ENCODE measurements at regions not wholly inside any gene's neighbourhood (a gene's known extent, or its start where the extent isn't known, plus 50 kb on each side); places are given as distances from the start of the nearest gene placed in this dataset.
"Not testable (repeated sequence)": the region's sequence is repeated elsewhere in the genome, so short reads cannot be mapped to it uniquely, and the experiment has no call there.

DNA sequence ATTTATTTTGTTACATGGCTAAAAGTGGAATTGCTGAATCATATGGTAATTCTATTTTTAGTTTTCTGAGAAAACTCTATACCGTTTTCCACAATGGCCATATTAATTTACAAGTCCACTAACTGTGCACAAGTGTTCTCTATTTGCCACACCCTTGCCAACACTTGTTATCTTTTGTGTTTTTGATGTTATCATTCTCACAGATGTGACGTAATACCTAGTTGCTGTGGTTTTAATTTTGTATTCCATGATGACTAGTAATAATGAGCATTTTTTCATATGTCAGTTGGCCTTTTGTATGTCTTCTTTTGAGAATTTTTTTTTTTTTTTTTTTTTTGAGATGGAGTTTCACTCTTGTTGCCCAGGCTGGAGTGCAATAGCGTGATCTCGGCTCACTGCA, 164.2 kb upstream of the SPANXN4 start:
- H3K9ac ChIP-seq (ENCODE audit: low read depth, low read length) = no peak overlapping the region
- ChIA-PET CTCF (no interaction called here), POLR2A (ENCODE audit: unreplicated experiment) (no interaction called here)
- no peak for DNase-seq
- no TSS peak for BruUV-seq (replicated peaks)
- no peak overlapping the region for H2BK20ac ChIP-seq (ENCODE audit: low read depth, low read length)
- no CpG with 5 or more reads among the region's 4 CpGs for WGBS, 2 experiments (ENCODE audit: extremely low coverage in 2 of 2, insufficient read length in 1 of 2)
- H4K20me1 ChIP-seq (ENCODE audit: insufficient read depth, low read length) = no peaks in the 10 kb centered on the region
- no peak overlapping the region for H4K5ac ChIP-seq (ENCODE audit: low read depth, low read length)
- H4K8ac ChIP-seq (ENCODE audit: low read depth in 2 of 2, low read length in 2 of 2) = no peak overlapping the region
- no peaks in the 10 kb centered on the region for H3K36me3 ChIP-seq (ENCODE audit: control insufficient read depth, insufficient read depth, low read length)
- no peak overlapping the region for H2AK5ac ChIP-seq (ENCODE audit: low read depth, low read length)
- H2BK5ac ChIP-seq (ENCODE audit: low read depth, low read length, poor library complexity, severe bottlenecking) = no peak overlapping the region
- in situ Hi-C loops (cut with MboI; ENCODE audit: low sequenced_read_pairs) (no loop called here), intact Hi-C loops (cut with micrococcal nuclease) (no loop called here), dilution Hi-C loops (cut with HindIII; ENCODE audit: low sequenced_read_pairs, unreplicated experiment) (no loop called here)
- TF ChIP-seq CEBPB (IDR thresholded peaks at IDR 0.05; ENCODE audit: low read depth, low read length) (peak; percentile 35), MAZ (IDR thresholded peaks at IDR 0.05; ENCODE audit: borderline replicate concordance, low read depth, low read length) (no peak)
- H3K9me1 ChIP-seq (ENCODE audit: insufficient read depth, low read length) = no peaks in the 10 kb centered on the region
- no peak for ATAC-seq (ENCODE audit: low read depth)
- no peak overlapping the region for H4K91ac ChIP-seq (ENCODE audit: insufficient read depth, low read depth, low read length)
- no peaks in the 10 kb centered on the region for H3K79me1 ChIP-seq (ENCODE audit: low read depth in 1 of 2, low read length in 2 of 2)
- H3K14ac ChIP-seq (replicated peaks; ENCODE audit: low read depth, low read length) = no peak overlapping the region
- no peak overlapping the region for H3K23ac ChIP-seq (ENCODE audit: low read depth, low read length)
- H3K18ac ChIP-seq (ENCODE audit: low read depth, low read length) = no peak overlapping the region
- no peak overlapping the region for H3K27ac ChIP-seq (ENCODE audit: insufficient read depth, low read length)
- H3K4me2 ChIP-seq (ENCODE audit: low read depth, low read length) = no peak overlapping the region
- H3K4me1 ChIP-seq (ENCODE audit: control insufficient read depth, insufficient read depth, low read length) = no peaks in the 10 kb centered on the region
- no peak overlapping the region for H3K56ac ChIP-seq (ENCODE audit: extremely low read depth, insufficient read depth, low read length)
- no peak overlapping the region for H2BK120ac ChIP-seq (ENCODE audit: low read depth, low read length)
- no peak overlapping the region for H2AFZ ChIP-seq (replicated peaks; ENCODE audit: low read length, poor library complexity)
- H3K4me3 ChIP-seq (ENCODE audit: insufficient read depth, low read depth, low read length) = no peak overlapping the region
- no peak overlapping the region for H2BK15ac ChIP-seq (ENCODE audit: low read depth, low read length)
- no peaks in the 10 kb centered on the region for H3K27me3 ChIP-seq (ENCODE audit: control insufficient read depth, insufficient read depth, low read length)
- H3K4ac ChIP-seq (ENCODE audit: low read depth, low read length) = no peak overlapping the region
- H2AK9ac ChIP-seq (replicated peaks; ENCODE audit: low read depth, low read length, poor library complexity) = no peak overlapping the region
- no peaks in the 10 kb centered on the region; the same call in 1 of the 2 replicates for H3K9me3 ChIP-seq (ENCODE audit: control insufficient read depth, insufficient read depth, low read length)

GRCh38 chrX:142866247-142866646, 159.5 kb upstream of the SPANXN4 start:
- no CpG with 5 or more reads among the region's 3 CpGs for WGBS, 2 experiments (ENCODE audit: extremely low coverage in 2 of 2, insufficient read length in 1 of 2)
- H3K4me1 ChIP-seq (ENCODE audit: control insufficient read depth, insufficient read depth, low read length); H3K27me3 ChIP-seq (ENCODE audit: control insufficient read depth, insufficient read depth, low read length); H2BK5ac ChIP-seq (ENCODE audit: low read depth, low read length, poor library complexity, severe bottlenecking); H4K5ac ChIP-seq (ENCODE audit: low read depth, low read length); H3K36me3 ChIP-seq (ENCODE audit: control insufficient read depth, insufficient read depth, low read length); H2BK15ac ChIP-seq (ENCODE audit: low read depth, low read length); H3K9me1 ChIP-seq (ENCODE audit: insufficient read depth, low read length); H3K27ac ChIP-seq (ENCODE audit: insufficient read depth, low read length); H3K9me3 ChIP-seq (ENCODE audit: control insufficient read depth, insufficient read depth, low read length); ATAC-seq (ENCODE audit: low read depth); H4K91ac ChIP-seq (ENCODE audit: insufficient read depth, low read depth, low read length); H3K14ac ChIP-seq (replicated peaks; ENCODE audit: low read depth, low read length); in situ Hi-C loops (cut with MboI; ENCODE audit: low sequenced_read_pairs); H4K20me1 ChIP-seq (ENCODE audit: insufficient read depth, low read length); H3K4ac ChIP-seq (ENCODE audit: low read depth, low read length); H2AK5ac ChIP-seq (ENCODE audit: low read depth, low read length); H2AFZ ChIP-seq (replicated peaks; ENCODE audit: low read length, poor library complexity); CTCF ChIA-PET; H2BK20ac ChIP-seq (ENCODE audit: low read depth, low read length); H2BK120ac ChIP-seq (ENCODE audit: low read depth, low read length); H3K4me3 ChIP-seq (ENCODE audit: insufficient read depth, low read depth, low read length); BruUV-seq (replicated peaks); dilution Hi-C loops (cut with HindIII; ENCODE audit: low sequenced_read_pairs, unreplicated experiment); H3K9ac ChIP-seq (ENCODE audit: low read depth, low read length); DNase-seq; H3K18ac ChIP-seq (ENCODE audit: low read depth, low read length); H4K8ac ChIP-seq (ENCODE audit: low read depth in 2 of 2, low read length in 2 of 2); H2AK9ac ChIP-seq (replicated peaks; ENCODE audit: low read depth, low read length, poor library complexity); H3K56ac ChIP-seq (ENCODE audit: extremely low read depth, insufficient read depth, low read length); H3K4me2 ChIP-seq (ENCODE audit: low read depth, low read length); H3K79me1 ChIP-seq (ENCODE audit: low read depth in 1 of 2, low read length in 2 of 2); POLR2A ChIA-PET (ENCODE audit: unreplicated experiment); H3K23ac ChIP-seq (ENCODE audit: low read depth, low read length); intact Hi-C loops (cut with micrococcal nuclease): not testable (repeated sequence)
